Activated CD4-positive, alpha-beta T cell treated with anti-CD3 and anti-CD28 coated beads, Interleukin-2, amount 50 U/mL, for 48 hours (primary cell): ENCODE measurements at regions not wholly inside any gene's neighbourhood (a gene's known extent, or its start where the extent isn't known, plus 50 kb on each side); places are given as distances from the start of the nearest gene placed in this dataset.

Experiments
- DNase-seq, 2 experiments: peaks; one replicate each; pipeline ENCODE4 v3.0.0-alpha.2; 2020

DNA sequence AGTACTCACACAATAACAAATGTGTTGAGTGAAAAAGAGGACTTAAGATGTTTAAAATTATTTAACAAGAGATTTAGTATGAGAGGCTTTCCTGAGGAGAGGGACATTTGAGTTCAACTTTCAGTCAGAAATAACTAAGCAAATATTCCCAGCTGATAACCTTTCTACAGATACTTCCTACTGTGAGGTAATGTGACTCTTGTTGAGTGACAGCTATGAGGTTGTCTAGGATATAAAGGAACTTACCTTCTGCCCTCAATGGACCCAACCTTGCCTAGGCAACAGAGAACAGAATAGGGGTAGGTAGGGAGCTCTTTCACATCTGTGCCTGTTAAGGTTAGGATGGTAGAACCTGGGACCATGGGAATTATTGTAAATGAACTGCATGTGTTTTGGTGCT, 54.7 kb downstream of the GLUD2 start:
- no peak for DNase-seq

DNA sequence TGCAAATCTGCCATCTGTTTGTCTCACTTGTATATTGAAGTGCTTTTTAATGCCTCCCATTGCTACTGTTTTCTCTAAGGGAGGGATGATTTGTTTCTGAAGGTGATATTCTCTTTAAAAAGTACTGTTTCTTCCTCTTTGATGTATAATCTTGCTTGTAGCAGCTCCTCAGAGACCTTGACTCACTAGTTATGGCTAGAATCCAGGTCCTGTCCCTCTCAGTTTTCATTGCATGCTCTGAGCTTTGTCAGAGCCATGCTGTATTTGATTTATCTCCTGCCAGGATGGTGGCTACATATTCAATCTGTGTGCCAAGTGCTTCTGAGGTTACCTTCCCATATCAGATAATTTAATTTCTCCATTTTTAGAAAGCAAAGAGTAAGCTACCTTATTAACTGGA, 56.0 kb downstream of the GLUD2 start:
- no peak for DNase-seq

DNA sequence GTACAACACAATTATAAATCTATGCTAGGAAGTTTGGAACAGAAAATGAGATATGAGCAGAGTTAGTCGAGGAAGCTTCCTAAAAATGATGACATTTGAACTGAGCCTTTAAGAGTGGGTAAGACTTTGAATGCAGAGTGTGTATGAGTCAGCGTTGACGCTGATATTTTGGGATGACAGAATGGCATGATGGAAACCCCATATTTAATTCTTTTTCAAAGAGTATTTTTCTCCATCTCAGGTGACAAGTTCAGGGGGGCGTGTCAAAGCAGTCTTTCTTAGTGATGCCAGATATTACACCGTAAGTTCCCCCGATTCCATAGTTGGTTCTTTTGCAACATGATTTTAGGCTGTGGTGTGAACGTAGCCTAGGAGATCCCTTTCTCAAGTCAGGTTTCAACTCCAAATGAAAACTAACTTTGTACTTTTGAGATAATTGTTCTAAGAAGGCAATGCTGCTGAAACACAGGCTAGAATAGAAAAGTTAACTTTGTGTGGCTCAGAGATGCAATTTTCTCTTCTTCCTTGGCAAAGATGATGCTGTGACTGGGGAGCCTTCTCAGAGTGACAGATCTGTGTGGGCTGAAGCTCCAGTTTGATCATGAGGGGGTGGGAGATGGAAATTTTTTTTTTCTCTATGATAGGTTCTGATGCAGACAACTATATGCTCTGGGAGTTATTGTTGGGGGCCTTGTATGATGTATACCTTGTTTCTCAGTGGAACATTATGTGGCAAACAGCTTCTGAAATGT, 59.2 kb downstream of the GLUD2 start:
- no peak for DNase-seq

DNA sequence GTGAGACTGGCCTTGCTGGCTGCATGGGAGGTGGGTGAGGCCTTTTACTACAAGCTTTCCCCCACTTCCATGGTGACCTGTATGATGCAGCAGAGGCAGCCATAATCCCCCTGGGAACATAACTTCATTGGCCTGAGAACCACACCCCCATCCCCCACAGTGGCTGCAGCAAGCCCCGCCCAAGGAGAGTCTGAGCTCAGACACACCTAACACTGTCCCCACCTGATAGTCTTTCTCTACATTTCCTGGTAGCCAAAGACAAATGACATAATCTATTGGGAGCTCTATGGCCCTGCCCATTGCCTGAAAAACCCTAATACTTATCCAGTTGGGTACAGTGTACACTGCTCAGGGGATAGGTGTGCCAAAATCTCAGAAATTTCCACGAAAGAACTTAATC, 62.6 kb downstream of the GLUD2 start:
- no peak for DNase-seq

DNA sequence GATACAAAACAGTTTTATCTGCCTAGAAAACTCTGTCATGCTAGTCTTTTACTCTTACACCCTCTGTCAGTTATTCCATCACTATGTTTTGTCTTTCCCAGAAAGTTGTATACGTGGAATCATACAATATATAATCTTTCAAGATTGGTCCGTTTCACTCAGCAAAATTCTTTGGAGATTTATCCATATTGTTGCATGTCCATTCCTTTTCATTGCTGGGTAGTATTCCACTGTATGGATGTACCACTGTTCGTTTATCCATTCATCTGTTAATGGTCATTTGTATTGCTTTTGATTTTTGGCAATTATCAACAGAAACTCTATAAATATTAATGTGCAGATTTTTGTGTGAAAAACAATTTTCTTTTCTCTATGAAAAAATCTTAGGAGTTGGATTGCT, 63.1 kb downstream of the GLUD2 start:
- DNase-seq: no peak

DNA sequence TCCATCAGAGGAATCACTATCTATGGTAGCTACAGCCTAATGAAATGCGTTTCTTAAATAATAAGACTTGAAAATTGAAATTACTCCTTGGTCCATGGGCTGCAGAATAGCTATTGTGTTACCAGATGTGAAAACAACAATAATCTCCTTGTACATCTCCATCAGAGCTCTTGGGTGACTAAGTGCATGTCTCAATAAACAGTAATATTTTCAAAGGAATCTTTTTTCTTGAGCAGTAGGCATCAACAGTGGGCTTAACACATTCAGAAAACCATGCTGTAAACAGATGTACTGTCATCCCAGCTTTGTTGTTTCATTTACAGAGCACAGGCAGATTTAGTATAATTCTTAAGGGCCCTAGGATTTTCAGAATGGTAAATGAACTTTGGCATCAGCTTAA, 67.3 kb downstream of the GLUD2 start:
- no peak for DNase-seq

DNA sequence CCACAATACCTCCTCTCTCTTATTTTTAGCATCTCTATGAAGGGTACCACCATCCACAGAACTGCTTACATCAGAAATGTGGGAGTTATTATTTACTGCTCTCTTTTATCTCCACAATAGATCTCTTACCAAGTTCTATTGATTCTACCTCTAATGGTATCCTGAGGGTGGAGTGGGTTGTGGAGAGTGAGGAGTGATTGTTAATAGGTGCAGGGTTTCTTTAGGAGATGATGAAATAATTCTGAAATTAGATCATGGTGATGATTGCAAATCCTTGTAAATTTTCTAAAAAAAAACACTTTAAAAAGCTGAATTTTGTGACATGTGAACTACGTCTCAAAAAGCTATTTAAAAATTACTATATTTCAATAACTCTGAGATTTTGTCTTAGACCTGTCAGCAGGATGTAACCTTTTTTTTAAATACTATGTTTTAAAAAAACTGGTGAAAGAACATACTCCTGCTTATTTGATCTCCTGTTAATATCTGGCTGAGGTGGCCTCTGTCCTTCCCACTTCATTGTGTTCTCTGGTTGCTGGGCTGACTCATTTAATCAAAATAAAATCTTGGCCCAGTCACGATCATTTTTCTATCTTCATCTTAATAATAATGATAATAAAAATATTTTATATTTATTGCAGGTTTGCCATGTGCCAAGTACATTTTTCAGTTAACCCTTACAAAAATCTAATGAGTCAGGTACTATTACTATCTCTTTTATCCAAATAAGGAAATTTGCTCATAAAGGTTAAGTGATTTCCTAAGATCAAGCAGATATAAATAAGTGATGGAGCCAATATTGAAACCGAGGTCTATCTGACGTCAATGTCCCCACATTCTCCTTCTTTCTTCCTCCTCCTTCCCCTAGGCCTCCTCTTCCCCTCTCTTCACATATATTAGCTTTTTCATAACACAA, 73.5 kb downstream of the GLUD2 start:
- no peak for DNase-seq

DNA sequence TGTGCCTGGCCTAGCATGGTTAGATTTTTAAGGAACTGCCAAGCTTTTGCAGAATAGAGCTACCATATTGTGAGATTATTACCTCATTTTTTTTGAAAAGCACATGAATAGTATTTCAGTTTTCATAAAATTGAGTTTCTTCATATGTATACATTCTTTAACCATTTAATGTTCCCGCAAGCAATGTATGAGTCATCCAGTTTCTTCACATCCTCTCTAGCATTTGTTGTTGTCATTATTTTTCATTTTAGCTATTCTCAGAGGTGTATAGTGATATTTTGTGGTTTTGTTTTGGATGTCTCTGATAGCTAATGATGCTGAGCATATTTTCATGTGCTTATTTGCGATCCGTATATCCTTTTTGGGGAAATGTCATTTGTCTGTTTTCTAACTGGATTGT, 74.9 kb downstream of the GLUD2 start:
- DNase-seq: no peak

DNA sequence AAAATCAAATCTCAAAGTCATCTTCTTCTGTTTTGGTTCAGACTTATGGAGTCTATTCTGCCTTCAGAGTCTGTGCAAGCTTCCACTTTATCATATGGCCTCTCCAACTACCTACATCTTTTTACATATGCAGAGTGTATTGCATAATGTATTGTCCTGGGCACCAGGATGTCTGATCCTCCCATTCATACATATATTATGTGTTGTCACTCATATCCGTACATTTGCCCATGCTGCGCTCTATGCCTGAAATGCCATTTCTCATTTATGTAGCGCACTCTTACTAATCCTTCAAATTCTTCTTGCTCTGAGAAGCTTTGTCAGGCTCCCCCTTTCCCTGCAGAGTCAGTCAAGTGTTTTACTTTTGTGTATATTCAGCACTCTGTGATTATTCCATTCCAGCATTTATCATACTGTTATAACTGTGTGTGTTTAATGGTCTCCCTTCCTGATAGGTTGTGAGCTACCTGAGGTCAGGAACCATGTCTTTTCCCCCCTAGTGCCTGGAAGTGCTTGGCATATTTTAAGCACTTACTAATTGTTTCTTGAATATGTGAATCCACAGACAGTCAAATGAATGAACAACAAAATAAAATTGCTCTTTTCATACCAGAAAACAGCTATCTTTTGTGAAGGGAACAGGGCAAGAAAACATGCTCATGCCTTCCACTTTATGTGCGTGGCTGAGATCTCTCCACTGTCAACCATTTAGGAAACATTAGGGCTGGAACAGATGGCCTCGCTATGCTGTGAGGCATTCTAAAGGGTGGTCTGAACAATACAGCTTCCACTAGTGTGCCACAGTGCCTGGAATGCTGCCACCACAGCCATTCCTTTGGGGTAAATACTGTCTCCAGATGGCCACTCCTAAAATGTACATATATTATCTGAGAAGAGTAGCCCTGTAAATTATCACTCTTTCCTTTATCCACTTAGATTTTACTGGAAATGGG, 81.8 kb downstream of the GLUD2 start:
- no peak for DNase-seq

DNA sequence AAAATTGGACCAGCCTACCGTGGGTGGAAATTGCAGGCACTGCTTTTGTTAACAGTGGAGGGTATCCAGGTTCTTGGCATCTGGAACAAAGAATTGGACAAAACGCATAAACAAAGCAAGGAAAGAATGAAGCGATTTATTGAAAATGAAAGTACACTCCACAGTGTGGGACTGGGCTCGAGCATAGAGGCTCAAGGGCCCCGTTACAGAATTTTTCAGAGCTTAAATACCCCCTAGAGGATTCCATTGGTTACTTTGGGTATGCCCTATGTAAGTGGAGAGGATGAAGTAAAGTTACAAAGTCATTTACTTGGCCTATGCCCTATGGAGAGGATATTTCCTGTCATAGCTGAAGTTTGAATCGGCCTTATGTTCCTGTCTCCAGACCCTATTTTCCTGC, 85.3 kb downstream of the GLUD2 start:
- DNase-seq: no peak

DNA sequence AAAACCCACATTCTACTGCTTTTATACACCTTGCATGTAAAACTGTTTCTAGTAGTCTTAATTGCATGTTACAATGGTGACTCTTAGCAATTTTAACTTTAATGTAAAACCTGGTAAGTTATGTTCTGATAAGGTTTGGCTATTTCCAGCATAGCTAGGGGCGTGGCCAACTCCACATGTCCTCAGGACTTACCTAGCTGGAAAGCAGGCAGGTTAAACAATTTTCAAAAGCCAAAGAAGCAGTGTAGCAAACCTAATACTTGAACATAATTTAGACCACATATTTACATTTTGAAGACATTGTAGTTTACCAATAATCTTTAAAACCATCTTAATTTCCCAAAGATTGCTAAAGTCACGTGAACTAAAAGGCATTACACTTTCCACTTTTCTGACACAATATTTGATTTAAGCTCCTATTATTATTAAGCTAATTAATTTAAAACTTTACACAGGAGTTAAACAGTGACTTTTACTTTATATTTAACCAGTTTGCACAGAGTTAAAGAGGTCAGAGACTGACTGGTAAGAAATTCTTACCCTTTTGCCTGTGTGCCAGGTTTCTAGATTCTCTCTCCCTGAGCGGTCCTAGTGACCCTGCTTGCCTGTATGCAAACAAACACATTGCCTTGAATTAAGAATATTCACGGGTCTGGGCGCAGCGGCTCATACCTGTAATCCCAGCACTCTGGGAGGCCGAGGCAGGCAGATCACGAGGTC, 88.2 kb downstream of the GLUD2 start:
- no peak for DNase-seq

DNA sequence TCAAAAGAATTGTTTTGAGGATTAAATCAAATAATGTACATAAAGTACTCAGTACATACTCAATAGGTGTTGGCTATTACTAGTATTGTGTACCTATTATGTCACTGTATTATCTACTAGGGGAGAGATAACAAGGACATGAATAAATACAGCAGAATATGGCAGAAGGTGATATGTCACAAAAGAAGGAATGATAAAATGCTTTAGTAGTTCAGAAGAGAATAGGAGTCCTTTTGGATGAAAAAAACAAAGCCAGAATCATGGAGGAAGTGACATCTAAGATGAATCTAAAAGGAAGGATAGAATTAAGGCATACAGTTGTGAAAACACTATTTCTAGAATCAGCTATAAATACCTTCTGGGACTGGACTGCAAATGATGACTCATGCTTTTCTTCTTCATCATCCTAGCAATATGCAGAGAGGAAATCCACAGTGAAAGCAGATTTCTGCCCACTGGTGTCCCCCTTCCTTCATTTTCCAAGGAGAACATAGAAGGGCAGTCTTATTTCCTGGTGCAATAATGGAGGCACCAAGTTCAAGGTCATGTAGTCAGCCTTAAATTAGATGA, 98.7 kb downstream of the GLUD2 start:
- no peak for DNase-seq

DNA sequence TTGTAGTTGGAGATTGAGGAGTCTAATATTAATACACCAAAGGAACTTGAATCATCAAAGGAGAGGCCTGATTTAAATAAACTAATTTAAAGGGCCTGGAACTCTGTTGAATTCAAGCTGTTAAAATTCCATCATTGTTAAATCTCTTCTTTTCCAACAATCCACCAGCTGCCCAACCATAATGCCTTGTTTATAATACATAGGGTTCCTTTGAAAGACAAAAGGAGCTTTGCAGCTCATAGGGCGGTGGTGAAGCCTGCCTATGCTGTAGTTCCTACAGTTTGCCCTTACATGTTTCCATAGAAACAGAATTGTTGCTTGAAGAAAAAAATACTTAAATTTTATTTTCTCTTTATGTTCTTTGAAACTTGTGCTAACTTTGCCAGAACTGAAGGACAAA, 102.8 kb downstream of the GLUD2 start:
- DNase-seq: no peak

DNA sequence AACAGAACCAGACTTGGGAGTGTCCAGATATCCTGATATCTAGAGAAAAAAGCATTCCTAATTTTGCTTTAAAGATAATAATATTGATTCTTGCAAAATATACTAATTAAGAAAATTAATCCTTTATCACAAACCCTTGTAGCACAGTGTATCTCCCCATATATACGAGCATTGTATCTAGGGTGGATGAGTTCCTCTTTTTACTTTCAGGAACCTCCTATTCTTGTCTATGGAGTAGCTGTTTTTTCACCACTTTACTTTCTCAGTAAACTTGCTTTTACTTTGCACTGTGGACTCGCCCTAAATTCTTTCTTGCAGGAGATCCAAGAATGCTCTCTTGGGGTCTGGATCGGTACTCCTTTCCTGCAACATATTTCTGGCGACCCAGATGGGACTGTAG, 103.9 kb downstream of the GLUD2 start:
- no peak for DNase-seq

DNA sequence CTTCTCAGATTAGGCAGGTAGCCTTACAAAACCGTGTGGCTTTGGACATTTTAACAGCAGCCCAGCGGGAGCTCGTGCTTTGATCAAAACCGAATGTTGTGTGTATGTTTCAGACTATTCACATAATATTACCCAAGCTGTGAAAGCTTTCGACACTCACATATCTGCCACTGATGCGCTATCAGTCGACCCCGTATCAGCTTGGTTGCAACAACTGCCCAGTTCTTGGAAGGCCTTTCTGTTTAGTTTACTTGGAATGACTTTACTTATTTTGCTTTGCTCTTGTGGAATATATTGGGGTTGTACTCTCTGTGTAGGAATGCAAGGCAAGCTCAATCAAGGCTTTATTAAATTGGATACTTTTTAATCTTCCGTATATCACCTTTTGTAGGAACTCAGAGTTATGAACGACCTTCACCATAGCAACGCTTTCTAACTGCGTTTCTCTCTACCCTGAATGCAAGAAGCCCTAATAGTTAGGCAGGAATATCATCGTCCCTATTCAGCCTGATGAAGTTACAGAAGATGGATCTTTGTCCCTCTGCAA, 107.5 kb downstream of the GLUD2 start:
- DNase-seq: no peak

DNA sequence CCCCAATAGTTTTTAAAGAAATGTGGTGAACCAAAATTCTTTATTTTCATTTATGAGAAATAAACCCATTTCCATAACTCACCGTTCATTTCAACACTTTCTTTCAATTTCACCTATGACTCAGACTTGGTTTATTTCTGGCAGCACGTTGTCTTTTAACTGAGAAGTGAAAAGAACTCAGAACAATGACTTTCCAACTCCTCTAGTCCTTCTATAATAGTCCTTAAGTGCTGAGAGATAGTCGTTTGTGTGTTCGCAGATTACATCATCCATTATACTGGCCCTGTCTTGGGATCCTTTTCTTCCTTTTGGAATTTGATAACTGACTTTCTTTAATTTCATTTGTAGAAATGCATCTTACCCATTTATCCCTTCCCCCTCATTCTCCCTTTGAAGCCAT, 113.6 kb downstream of the GLUD2 start:
- no peak for DNase-seq

DNA sequence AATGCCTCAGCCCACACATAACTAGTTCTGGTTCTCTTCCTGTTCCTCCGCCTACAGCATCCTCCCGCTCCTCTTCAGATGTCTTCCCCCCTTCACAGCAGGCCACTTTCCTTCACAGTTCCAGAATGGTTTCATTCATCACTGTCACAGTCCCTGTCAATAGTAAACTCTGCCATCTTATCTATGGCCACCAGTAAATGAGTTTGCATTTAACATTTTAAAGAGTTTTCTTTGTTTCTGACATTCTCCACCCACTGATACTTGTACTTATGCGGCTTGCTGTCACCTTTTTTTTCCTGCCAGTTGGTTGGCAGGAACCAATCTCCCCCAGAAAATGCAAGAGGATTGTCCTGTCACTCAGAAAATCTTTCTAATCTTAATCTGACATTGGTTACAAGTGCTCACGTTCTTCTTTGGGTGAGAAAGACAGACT, 114.1 kb downstream of the GLUD2 start:
- peak; percentile 4 to 18 for DNase-seq

DNA sequence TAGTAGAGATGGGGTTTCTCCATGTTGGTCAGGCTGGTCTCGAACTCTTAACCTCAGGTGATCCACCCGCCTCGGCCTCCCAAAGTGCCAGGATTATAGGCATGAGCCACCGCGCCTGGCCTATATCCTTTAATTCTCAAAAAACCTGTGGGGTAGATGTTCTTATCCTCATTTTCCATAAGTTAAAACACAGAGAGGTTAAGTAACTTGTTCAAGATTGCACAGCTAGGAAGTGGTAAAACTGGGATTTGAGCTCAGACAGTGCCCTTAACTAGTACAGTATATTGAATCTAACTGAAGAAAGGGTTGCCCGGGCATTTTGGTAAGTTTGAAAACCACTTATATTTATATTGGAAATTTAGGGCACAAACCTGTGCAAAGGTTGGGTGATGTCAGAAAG, 116.0 kb downstream of the GLUD2 start:
- no peak for DNase-seq

DNA sequence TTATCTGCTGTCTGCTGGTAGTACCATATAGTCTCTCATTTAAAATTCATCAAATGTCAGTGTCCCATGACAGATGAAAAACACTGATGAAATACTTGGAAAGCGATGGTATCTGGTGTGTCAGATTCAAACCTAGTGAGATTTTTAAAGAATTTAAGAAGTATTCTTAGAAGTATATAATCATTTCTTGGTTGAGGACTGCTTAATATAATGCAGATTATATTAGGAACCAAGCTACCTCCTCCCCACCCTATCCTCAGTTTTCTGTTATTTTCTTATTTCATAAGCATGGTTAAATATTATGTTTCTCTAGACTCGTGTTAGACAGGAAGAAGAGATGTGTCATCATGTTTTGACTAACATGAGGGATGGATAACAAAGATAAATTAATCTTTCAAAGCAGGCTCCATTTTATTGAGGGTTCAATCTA, 118.5 kb downstream of the GLUD2 start:
- no peak for DNase-seq

DNA sequence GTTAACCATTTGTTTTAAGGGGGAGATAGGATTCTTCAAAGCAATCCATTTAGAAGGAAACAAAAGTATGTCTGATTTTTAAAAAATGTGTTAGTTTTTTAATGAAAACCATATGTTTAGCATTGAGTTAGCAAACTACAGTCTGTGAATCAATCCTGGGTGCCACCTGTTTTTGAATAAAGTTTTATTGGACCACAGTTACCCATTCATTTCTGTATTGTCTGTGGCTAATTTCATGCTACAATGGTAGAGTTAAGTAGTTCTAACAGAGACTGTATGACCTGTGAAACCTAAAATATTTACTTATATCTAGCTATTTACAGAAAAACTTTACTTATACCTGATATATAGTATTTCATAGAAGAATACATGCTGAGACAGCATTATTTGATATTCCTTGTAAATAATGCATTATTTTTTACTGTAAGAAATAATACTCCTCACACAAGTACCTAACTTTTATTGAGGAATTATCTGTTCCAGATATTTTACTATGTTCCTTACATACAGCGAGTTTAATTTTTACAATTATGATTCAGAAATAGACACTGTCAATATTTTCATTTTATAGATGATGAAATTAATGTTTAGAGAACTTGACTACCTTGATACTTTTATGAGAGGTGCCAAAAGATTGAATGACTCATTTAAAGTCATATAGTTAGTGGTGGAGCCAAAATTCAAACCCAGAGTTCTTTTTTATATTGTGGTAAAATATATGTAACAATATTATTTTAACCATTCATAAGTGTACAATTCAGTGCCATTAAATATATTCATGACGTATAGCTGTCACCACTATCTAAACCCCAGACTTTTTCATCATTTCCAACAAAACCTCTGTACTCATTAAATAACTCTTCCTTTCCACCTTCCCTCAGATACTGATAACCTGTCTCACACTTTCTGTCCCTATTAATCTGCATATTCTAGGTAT, 122.0 kb downstream of the GLUD2 start:
- no peak for DNase-seq

DNA sequence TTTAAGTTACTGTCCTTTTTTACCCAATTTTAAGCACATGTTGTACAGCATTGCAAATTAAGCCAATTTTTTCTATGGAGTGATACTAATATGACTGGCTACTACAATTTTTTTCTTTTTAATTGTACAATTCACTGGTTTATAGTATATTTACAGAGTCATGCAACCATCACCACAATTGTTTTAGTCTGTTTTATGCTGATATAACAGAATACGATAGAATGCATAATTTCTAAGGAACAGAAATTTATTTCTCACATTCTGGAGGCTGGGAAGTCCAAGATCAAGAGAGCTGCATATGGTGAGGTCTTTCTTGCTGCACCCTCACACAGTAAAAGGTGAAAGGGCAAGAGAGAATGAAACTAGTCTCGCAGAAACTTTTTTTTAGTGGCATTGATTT, 125.3 kb downstream of the GLUD2 start:
- no peak for DNase-seq
